Stimulated activated naive CD4-positive, alpha-beta T cell treated with Interleukin-2 at 50 U/mL for 16 hours (primary cell): ENCODE measurements at regions not wholly inside any gene's neighbourhood (a gene's known extent, or its start where the extent isn't known, plus 50 kb on each side); places are given as distances from the start of the nearest gene placed in this dataset.

Experiments used
- DNase-seq: peaks from one replicate; lab custom pipeline; 2025; lab: John Stamatoyannopoulos, UW

GRCh38 chr16:82405736-82406135, 221.0 kb upstream of the CDH13 start:
- no peak for DNase-seq

DNA sequence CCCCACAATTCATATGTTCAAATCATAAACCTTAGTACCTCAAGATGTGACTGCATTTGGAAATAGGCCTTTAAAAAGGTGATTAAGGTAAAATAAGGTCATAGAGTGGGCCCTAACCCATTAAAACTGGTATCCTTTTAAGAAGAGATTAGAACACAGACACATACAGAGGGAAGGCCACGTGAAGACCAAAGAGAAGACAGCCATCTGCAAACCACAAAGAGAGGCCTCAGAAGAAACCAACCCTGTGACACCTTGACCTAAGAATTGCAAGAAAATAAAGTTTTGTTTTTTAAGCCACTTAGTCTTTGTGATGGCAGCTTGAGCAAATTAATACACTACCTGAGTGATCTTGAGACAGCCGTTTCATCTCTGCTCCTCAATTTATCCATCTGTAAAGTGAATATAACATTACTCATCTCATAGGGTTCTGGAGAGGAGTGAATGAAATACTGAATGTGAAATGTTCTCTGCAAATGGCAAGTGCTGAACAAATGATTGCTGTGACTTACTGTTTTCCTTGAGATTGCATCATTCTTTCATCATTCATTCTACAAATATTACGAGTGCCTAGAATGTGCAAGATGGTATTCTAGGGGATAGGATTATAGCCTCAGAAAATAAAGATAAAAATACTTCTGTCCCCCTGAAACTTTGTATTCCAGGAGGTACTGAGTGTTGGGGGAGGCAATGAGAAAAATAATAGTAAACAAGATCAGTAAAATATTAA, 222.0 kb upstream of the CDH13 start:
- no peak for DNase-seq

GRCh38 chr16:82402665-82403218, 224.0 kb upstream of the CDH13 start:
- no peak for DNase-seq

- no peak for DNase-seq
Measured at GRCh38 chr16:82400046-82400445, 226.7 kb upstream of the CDH13 start.

DNA sequence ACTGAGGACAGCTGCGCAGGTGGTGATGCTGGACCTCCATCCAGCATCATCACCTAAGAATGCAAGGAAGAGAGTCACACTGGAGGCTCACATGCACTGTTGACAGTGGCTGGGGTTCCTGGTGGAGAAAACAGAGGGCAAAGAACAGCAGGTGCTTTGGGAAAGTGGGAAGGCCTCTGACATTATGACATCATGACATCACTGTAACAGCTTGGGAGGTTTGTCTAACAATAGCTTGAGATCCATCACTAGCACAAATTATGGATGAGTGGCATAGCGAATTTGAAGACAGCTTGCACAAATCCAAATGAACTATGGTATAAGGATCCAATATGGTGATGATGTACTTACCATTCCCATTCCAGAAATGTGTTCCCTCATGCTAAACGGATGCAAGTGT, 226.5 kb upstream of the MPHOSPH6 start:
- DNase-seq = no peak

GRCh38 chr16:82395212-82395611, 225.2 kb upstream of the MPHOSPH6 start:
- DNase-seq = no peak

DNA sequence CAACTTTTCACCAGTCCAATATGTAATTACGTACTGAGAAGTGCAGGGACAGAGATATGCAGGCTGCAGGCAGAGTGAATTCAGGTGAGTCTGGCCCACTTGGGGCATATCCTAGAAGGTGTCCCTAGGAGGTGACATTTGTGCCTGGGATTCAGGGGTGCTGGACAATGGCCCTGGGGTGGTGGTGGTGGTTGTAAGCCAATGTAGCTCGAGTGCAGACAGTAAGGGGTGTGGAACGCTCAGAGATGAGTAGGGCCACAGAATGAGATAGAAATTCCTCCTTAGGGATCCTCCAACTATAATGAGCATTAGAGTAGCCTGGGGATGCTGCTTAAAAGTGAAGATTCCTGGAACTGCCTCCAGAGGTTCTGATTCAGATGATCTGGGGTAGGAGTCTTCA, 221.7 kb upstream of the MPHOSPH6 start:
- no peak for DNase-seq

GRCh38 chr16:82389956-82390650, 220.1 kb upstream of the MPHOSPH6 start:
- DNase-seq = no peak

- DNase-seq = no peak
Measured at GRCh38 chr16:82386761-82387160, 216.7 kb upstream of the MPHOSPH6 start.

DNA sequence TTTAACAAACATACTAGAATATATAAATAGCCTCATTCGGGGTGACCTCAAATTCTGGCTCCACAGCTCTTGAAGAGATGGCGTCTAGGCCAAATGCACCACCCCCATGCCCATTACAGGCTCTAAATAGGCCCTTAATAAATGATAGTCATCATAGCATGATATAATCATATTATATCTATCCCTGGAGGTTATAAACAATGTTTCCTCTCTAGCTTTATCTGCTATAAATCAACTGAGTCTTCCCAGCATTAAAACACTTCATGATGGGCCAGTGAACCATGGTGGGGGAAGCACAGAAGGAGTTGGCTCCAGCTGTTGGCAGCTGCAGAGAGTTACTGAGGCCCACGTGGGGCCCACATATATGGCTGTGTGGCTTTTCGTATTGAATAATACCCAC, 214.9 kb upstream of the MPHOSPH6 start:
- DNase-seq = no peak

- no peak for DNase-seq
Measured at GRCh38 chr16:82384017-82384416, 214.0 kb upstream of the MPHOSPH6 start.

DNA sequence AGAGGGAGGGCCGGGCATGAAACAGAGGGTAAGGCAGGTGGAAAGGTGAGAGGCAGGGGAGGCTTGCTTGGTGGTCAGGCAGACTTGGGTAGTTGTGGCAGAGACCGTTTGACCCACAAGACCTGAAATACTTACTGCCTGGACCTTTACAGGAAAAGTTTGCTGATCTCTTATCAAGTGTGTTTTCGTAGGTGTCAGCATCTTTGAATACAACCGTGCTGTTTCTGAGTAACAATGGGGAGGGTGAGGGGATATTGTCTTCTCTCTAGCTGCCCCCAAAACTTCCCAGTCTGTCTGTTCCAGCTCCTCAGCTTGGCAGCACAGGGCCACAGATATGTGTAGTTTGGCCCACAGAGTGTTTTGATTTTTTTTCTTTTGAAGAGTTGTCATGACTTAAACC, 212.5 kb upstream of the MPHOSPH6 start:
- no peak for DNase-seq

- DNase-seq = no peak
Measured at GRCh38 chr16:82379551-82379950, 209.5 kb upstream of the MPHOSPH6 start.

- DNase-seq = no peak
Measured at GRCh38 chr16:82373976-82374375, 204.0 kb upstream of the MPHOSPH6 start.

GRCh38 chr16:82370282-82370681, 200.3 kb upstream of the MPHOSPH6 start:
- no peak for DNase-seq

DNA sequence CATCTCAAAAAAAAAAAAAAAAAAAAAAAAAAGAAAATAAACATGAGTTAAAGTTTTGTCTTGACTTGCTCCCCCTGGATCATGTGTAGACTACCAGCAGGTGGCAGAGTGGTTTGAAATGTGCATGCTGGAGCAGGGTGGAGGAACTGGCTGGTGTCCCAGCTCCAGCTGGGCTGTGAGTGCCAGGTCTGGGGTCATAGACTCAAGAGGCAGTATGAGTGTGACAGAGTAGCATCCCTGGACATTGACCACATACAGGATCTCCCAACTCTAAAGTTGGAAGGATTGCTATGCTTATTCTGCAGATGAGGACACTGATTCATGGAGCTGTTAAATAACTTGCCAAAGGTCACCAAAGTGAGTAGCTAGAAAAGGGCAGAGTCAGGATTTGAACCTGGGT, 198.0 kb upstream of the MPHOSPH6 start:
- DNase-seq = no peak

GRCh38 chr16:82366462-82366861, 196.4 kb upstream of the MPHOSPH6 start:
- no peak for DNase-seq

DNA sequence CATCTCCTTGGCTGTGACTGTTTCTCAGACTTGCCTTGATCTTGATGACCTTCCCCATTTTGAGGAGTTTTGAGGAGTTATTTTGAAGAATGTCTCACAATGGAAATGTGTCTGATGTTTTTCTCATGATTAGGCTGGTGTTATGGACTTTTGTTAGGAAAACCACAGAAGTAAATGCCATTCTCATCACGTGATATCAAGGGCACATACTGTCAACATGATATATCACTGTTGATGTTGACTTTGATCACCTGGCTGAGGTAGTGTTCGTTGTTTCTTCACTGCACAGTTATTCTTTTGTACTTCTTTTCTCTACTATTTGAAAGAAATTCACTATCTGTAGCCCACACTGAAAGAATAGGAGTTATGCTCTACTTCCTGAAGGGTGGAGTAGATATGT, 194.7 kb upstream of the MPHOSPH6 start:
- no peak for DNase-seq

GRCh38 chr16:82363026-82363816, 193.2 kb upstream of the MPHOSPH6 start:
- no peak for DNase-seq

DNA sequence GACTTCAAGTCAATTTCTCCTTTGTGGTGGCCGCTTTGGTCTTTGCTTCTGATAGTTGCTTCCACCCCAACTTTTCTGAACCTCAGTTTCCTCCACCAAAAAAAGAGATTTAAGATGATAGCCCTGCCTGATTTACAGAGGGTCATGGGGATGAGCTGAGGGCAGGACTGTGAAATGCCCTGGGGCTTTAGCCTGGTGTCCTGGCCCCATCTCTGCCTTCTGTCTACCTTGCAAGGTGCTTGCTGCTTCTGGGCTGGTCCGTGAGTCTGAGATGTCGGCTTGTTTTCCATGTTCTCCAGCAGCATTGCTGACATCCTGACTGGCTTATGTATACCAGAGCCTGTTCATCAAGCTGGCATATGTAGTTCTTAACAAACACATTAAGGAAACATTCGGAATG, 191.9 kb upstream of the MPHOSPH6 start:
- DNase-seq = no peak

GRCh38 chr16:82360024-82360783, 190.2 kb upstream of the MPHOSPH6 start:
- no peak for DNase-seq
